ENCODE measurements at regions not wholly inside any gene's neighbourhood (a gene's known extent, or its start where the extent isn't known, plus 50 kb on each side); places are given as distances from the start of the nearest gene placed in this dataset.
A peak's percentile ranks its signal among the peaks of the same experiment; 100 is the strongest.

DNA sequence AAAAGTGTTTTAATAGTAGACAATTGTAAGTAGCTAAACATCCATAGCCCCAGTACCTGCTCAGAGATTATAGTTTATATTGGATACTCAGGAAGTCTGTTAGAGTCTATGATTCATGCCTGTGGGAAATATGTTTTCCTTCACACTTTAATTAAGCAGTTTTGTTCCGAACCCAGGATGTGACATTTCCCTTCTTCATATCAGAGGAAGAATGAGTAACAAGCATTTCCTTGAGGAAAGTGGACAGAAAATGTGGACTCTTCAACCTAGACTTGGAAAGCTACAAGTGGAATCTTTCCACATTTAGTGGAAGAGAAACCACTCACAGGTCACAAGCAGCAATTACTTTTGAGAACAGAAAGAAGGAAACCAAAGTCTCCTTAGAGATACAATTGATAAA, 419.4 kb downstream of the C4orf33 start:
- Histone ChIP-seq H3K36me3 (ENCODE audit: low read depth, missing control alignments) (no peaks in the 10 kb centered on the region), H3K27ac (no peak overlapping the region), H3K4me1 (no peaks in the 10 kb centered on the region), H3K27me3 (no peaks in the 10 kb centered on the region), H3K9me3 (no peaks in the 10 kb centered on the region), H3K4me3 (no peak overlapping the region)
- intact Hi-C loops (cut with DNase I; ENCODE audit: low total_unique reads) = no loop called here
- no peak for DNase-seq
- no peak for TF ChIP-seq POLR2A (IDR thresholded peaks at IDR 0.05)
- TF ChIP-seq, protein P1, sequence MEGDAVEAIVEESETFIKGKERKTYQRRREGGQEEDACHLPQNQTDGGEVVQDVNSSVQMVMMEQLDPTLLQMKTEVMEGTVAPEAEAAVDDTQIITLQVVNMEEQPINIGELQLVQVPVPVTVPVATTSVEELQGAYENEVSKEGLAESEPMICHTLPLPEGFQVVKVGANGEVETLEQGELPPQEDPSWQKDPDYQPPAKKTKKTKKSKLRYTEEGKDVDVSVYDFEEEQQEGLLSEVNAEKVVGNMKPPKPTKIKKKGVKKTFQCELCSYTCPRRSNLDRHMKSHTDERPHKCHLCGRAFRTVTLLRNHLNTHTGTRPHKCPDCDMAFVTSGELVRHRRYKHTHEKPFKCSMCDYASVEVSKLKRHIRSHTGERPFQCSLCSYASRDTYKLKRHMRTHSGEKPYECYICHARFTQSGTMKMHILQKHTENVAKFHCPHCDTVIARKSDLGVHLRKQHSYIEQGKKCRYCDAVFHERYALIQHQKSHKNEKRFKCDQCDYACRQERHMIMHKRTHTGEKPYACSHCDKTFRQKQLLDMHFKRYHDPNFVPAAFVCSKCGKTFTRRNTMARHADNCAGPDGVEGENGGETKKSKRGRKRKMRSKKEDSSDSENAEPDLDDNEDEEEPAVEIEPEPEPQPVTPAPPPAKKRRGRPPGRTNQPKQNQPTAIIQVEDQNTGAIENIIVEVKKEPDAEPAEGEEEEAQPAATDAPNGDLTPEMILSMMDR (IDR thresholded peaks at IDR 0.05) = no peak
- WGBS, 2 donors = 48 to 73% methylated on average over 1 of the region's 1 CpG

DNA sequence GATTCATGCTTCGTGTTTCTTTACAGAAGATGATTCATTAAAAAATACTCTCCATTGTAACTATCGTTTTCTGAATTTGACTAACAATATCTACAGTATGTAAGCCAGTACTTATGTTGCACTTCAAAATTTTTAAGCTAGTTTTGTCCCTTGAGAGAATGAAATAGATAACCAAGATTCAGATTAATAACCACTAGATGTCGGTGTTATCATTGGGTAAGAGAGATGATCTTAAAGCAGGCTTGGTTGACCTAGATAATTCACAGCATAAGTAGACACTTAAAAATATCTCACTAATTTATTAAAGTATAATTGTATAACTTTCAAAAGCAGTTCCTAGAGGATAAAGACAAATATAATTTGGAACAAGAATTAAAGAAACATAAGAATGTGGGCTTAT, 430.9 kb downstream of the C4orf33 start:
- WGBS, 2 donors = 40 to 58% methylated on average over 3 of the region's 3 CpGs
- no peak for TF ChIP-seq POLR2A (IDR thresholded peaks at IDR 0.05)
- TF ChIP-seq, protein P1 (IDR thresholded peaks at IDR 0.05) = peak in 1 of 3 experiments; percentile 21
- intact Hi-C loops (cut with DNase I; ENCODE audit: low total_unique reads) = no loop called here
- H3K27me3 ChIP-seq = no peaks in the 10 kb centered on the region
- no peak for DNase-seq
- no peaks in the 10 kb centered on the region for H3K4me1 ChIP-seq
- no peaks in the 10 kb centered on the region for H3K9me3 ChIP-seq
- no peak overlapping the region for H3K4me3 ChIP-seq
- no peaks in the 10 kb centered on the region for H3K36me3 ChIP-seq (ENCODE audit: low read depth, missing control alignments)
- H3K27ac ChIP-seq = no peak overlapping the region

DNA sequence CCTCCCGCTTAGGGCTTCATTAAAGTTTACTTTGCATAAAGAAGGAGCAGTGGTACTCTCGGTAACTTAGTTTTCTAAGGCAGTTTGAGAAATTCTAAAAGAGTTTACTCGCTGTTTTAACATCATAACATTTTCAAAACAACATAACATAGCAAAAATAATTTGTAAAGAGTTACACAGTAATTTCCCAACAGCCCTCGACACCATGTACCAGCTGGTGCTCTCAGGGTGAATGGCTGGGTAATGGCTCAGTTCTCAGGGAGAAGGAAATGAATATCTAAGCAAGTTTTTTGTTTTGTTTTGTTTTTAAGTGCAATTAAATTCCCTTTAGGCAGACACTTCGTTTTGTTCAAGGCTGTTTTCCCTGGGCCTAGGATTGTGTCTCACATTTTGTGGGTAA, 435.3 kb downstream of the C4orf33 start:
- intact Hi-C loops (cut with DNase I; ENCODE audit: low total_unique reads) = no loop called here
- TF ChIP-seq, protein P1 (IDR thresholded peaks at IDR 0.05) = no peak
- TF ChIP-seq POLR2A (IDR thresholded peaks at IDR 0.05) = no peak
- no peak for DNase-seq
- Histone ChIP-seq H3K9me3 (no peaks in the 10 kb centered on the region), H3K4me3 (no peak overlapping the region), H3K27me3 (no peaks in the 10 kb centered on the region), H3K36me3 (ENCODE audit: low read depth, missing control alignments) (no peaks in the 10 kb centered on the region), H3K4me1 (no peaks in the 10 kb centered on the region), H3K27ac (no peak overlapping the region)
- WGBS, 2 donors = 69% methylated on average over 5 of the region's 5 CpGs

DNA sequence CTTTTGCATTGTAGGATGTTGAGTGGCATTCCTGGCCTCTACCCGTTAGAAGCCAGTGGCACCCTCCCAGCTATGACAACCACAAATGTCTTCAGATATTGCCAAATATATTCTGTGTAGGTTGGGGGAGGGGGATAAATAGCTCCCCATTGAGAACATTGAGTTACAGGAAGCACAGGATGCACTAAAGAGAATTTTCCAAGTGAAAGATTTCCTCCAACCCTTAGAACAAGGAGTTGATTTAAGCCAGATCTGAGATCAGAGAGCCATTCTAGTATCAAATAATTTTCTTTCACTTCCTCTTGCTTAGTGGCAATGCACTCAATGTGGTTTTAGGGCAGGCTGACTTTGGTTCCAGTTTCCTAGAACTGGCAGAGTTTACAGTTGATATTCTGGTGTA, 436.6 kb downstream of the C4orf33 start:
- Histone ChIP-seq H3K27ac (no peak overlapping the region), H3K27me3 (no peaks in the 10 kb centered on the region), H3K4me3 (no peak overlapping the region), H3K4me1 (no peaks in the 10 kb centered on the region), H3K9me3 (no peaks in the 10 kb centered on the region), H3K36me3 (ENCODE audit: low read depth, missing control alignments) (no peaks in the 10 kb centered on the region)
- intact Hi-C loops (cut with DNase I; ENCODE audit: low total_unique reads) = no loop called here
- no peak for TF ChIP-seq POLR2A (IDR thresholded peaks at IDR 0.05)
- TF ChIP-seq, protein P1 (IDR thresholded peaks at IDR 0.05) = no peak
- no peak for DNase-seq
- WGBS, 2 donors = 54 to 57% methylated on average over 1 of the region's 1 CpG

DNA sequence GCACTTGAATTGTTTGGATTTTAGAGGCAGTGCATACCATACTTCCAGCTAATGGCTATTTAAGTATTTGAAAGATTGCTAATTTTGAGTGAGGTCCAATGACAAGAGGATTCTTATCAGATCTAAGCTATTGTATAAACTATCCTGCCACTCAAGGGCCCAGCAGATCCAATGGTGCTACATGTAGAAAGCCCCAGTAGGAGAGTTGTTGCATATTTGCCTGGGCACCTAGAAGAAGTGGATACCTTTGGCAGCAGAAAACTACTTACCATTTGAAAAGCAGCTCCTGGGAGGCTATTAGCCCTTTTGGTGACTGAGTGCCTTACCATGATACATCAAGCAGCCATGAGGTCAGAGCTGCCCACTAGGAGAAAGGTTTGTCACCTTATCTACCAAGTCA, 447.3 kb downstream of the C4orf33 start:
- Histone ChIP-seq H3K4me3 (no peak overlapping the region), H3K27ac (no peak overlapping the region), H3K9me3 (no peaks in the 10 kb centered on the region), H3K36me3 (ENCODE audit: low read depth, missing control alignments) (no peaks in the 10 kb centered on the region), H3K27me3 (no peaks in the 10 kb centered on the region), H3K4me1 (no peaks in the 10 kb centered on the region)
- DNase-seq = no peak
- intact Hi-C loops (cut with DNase I; ENCODE audit: low total_unique reads) = no loop called here
- TF ChIP-seq, protein P1 (IDR thresholded peaks at IDR 0.05) = no peak
- no peak for TF ChIP-seq POLR2A (IDR thresholded peaks at IDR 0.05)

Data from testis (tissue), 2 donors.